Liver (tissue), 7 donors: ENCODE measurements at regions not wholly inside any gene's neighbourhood (a gene's known extent, or its start where the extent isn't known, plus 50 kb on each side); places are given as distances from the start of the nearest gene placed in this dataset.

Source experiments
- DNase-seq: peaks from one replicate; pipeline ENCODE4 v3.0.0-alpha.2; 2017; ENCODE audit warnings: low spot score
- H3K27ac ChIP-seq, 2 donors: one replicate each; pipeline ENCODE4 v1.7.0; 2013; ENCODE audit warnings: inconsistent platforms in 2 of 2, low read length in 2 of 2, control low read depth in 1 of 2, low read depth in 1 of 2, mild to moderate bottlenecking in 1 of 2
- H3K27me3 ChIP-seq, 4 donors: one replicate each; pipeline versions ENCODE4 v1.6.1 to v1.7.0; 2013; ENCODE audit warnings: low read length in 3 of 4, inconsistent platforms in 1 of 4, mild to moderate bottlenecking in 1 of 4, moderate library complexity in 1 of 4; ENCODE audit not compliant: control insufficient read depth in 4 of 4, insufficient read depth in 4 of 4
- H3K36me3 ChIP-seq, 4 donors: one replicate each; pipeline versions ENCODE4 v1.6.1 to v1.7.0; 2013; ENCODE audit warnings: low read length in 3 of 4, mild to moderate bottlenecking in 3 of 4, low read depth in 1 of 4, moderate library complexity in 1 of 4; ENCODE audit not compliant: control insufficient read depth in 4 of 4, insufficient read depth in 3 of 4
- H3K4me1 ChIP-seq, 4 donors: one replicate each; pipeline versions ENCODE4 v1.6.1 to v1.7.0; 2013; ENCODE audit warnings: low read length in 3 of 4, mild to moderate bottlenecking in 3 of 4, moderate library complexity in 1 of 4; ENCODE audit not compliant: control insufficient read depth in 4 of 4, insufficient read depth in 4 of 4
- H3K4me3 ChIP-seq, 3 donors: one replicate each; pipeline versions ENCODE4 v1.6.1 to v1.7.0; 2013; ENCODE audit warnings: low read length in 3 of 3, control low read depth in 1 of 3, low read depth in 1 of 3, mild to moderate bottlenecking in 1 of 3
- H3K9ac ChIP-seq, 2 donors: one replicate each; pipeline ENCODE4 v1.7.0; 2013; ENCODE audit warnings: low read length in 2 of 2, mild to moderate bottlenecking in 2 of 2, moderate library complexity in 2 of 2, control low read depth in 1 of 2, low read depth in 1 of 2
- H3K9me3 ChIP-seq, 4 donors: one replicate each; pipeline versions ENCODE4 v1.6.1 to v1.7.0; 2013; ENCODE audit warnings: low read length in 3 of 4; ENCODE audit not compliant: control insufficient read depth in 4 of 4
- FOXA1 ChIP-seq: IDR thresholded peaks from 2 replicates; pipeline ENCODE4 v1.6.1; 2016; ENCODE audit warnings: antibody characterized with exemption
- GABPA ChIP-seq, 2 donors: IDR thresholded peaks in 1 of 2; conservative IDR thresholded peaks in 1 of 2; 2 replicates each; pipeline ENCODE4 v1.6.1; 2016; ENCODE audit warnings: antibody characterized with exemption in 2 of 2, mild to moderate bottlenecking in 1 of 2, moderate library complexity in 1 of 2
- HNF4G ChIP-seq: IDR thresholded peaks from 2 replicates; pipeline ENCODE4 v1.6.1; 2016; ENCODE audit warnings: antibody characterized with exemption
- NR2F2 ChIP-seq: IDR thresholded peaks from 2 replicates; pipeline ENCODE4 v1.6.1; 2016; ENCODE audit warnings: antibody characterized with exemption
- RXRA ChIP-seq, 2 donors: IDR thresholded peaks; 2 replicates each; pipeline ENCODE4 v1.6.1; 2017 to 2018; ENCODE audit warnings: antibody characterized with exemption in 2 of 2, mild to moderate bottlenecking in 1 of 2
- SP1 ChIP-seq: IDR thresholded peaks from 2 replicates; pipeline ENCODE4 v1.6.1; 2018; ENCODE audit warnings: antibody characterized with exemption, mild to moderate bottlenecking
- TAF1 ChIP-seq: conservative IDR thresholded peaks from 2 replicates; pipeline ENCODE4 v1.6.1; 2016; ENCODE audit warnings: antibody characterized with exemption, mild to moderate bottlenecking
- YY1 ChIP-seq: IDR thresholded peaks from 2 replicates; pipeline ENCODE4 v1.6.1; 2016; ENCODE audit warnings: antibody characterized with exemption, mild to moderate bottlenecking
- WGBS: extraction: QIAGEN DNeasy Blood & Tissue Kit; methylation state at CpG from one replicate; pipeline ENCODE4 v1.1.7; 2013; 5-methylcytosine and 5-hydroxymethylcytosine counted together
- TF ChIP-seq, protein P1 (sequence below): IDR thresholded peaks from 2 replicates; pipeline ENCODE4 v1.6.1; 2016; ENCODE audit warnings: antibody characterized with exemption
- TF ChIP-seq, protein P2 (sequence below): IDR thresholded peaks from 2 replicates; pipeline ENCODE4 v1.6.1; 2016; ENCODE audit warnings: antibody characterized with exemption
- TF ChIP-seq, protein P3 (sequence below): IDR thresholded peaks from 2 replicates; pipeline ENCODE4 v1.6.1; 2016; ENCODE audit warnings: antibody characterized with exemption
- donor health status: healthy.
- donor health status: healthy.
- donor health status: healthy.
- donor health status: healthy.

DNA sequence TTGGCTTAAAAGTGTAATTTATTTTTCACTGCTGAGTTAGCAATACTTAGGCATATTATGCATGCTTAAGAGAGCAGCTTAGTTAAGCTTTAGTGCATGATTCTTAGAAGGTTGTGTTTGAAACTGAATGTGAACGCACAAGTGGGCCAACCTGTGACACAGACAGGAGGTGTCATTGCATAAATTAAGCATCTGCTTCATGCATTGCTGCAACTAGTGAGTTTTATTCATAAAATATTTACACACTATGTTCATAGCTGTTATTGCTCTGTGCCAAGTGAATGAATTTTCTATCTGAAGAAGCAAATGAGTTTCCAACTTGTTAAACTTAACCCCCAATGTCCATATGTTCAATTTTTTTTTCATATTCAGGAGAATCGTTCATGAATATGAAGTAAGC is 806.4 kb downstream of the GALR1 start:
- no peak for DNase-seq
- Histone ChIP-seq H3K27ac (no peak overlapping the region), H3K4me1 (no peaks in the 10 kb centered on the region), H3K36me3 (no peaks in the 10 kb centered on the region), H3K27me3 (peaks cover 0 to 2% (median 0%) of the 10 kb centered on the region in 4 donors), H3K9me3 (peaks cover 0 to 4% (median 1%) of the 10 kb centered on the region in 4 donors), H3K9ac (no peak overlapping the region), H3K4me3 (no peak overlapping the region)
- WGBS, result 72% methylated on average over 2 of the region's 2 CpGs
- TF ChIP-seq HNF4G (no peak), FOXA1 (no peak), YY1 (no peak), GABPA (IDR thresholded peaks at IDR 0.05 in 1 of 2, conservative IDR thresholded peaks at IDR 0.05 in 1 of 2) (no peak), SP1 (no peak), TAF1 (no peak), NR2F2 (no peak), RXRA (IDR thresholded peaks at IDR 0.05) (no peak)
- TF ChIP-seq, protein P1, sequence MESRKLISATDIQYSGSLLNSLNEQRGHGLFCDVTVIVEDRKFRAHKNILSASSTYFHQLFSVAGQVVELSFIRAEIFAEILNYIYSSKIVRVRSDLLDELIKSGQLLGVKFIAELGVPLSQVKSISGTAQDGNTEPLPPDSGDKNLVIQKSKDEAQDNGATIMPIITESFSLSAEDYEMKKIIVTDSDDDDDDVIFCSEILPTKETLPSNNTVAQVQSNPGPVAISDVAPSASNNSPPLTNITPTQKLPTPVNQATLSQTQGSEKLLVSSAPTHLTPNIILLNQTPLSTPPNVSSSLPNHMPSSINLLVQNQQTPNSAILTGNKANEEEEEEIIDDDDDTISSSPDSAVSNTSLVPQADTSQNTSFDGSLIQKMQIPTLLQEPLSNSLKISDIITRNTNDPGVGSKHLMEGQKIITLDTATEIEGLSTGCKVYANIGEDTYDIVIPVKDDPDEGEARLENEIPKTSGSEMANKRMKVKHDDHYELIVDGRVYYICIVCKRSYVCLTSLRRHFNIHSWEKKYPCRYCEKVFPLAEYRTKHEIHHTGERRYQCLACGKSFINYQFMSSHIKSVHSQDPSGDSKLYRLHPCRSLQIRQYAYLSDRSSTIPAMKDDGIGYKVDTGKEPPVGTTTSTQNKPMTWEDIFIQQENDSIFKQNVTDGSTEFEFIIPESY, result no peak
- TF ChIP-seq, protein P2, sequence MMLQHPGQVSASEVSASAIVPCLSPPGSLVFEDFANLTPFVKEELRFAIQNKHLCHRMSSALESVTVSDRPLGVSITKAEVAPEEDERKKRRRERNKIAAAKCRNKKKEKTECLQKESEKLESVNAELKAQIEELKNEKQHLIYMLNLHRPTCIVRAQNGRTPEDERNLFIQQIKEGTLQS, result no peak

DNA sequence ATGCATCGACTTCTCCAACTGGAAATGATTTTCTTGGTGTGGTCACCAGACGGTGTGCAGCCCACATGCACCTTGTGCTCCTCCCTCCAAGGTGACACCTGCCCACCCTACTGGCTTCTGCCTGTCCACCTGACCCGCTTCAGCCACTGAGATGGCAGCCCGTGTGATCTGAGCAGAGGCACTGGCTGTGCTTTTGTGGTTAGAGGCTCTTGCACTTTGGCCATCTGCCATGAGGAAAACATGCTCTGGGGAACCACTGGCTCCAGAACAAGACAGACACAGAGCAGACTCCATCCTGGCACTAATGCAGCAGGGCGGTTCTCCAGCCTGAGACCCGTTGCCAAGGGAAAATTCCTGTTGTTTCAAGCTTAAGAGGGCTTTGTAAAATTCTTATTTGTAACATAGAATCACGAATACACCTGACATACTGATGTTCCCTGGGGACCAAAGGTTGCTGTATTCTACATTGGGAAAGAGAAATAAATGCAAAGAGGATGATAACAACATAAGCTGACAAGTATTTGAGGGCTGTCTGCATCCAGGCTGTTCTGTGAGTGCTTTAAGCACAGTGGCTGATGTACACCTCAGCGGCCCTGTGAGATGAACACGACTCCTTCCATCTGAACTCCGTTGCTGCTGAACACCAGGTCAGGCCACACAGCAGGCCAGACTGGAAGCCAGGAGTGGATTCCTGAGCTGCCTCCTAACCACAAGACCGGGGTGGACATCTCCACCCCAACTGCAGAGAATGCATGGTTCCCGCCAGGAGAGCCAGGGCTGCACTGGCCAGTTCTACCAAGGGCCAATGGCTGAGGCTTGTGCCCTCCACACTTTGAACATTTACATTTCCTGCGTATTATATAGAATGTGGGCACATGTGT is 820.4 kb downstream of the GALR1 start:
- no peak for DNase-seq
- Histone ChIP-seq H3K4me1 (no peaks in the 10 kb centered on the region), H3K27me3 (peaks cover 0 to 2% (median 0%) of the 10 kb centered on the region in 4 donors), H3K4me3 (no peak overlapping the region), H3K9ac (no peak overlapping the region), H3K27ac (no peak overlapping the region), H3K36me3 (no peaks in the 10 kb centered on the region), H3K9me3 (peaks cover 0 to 4% (median 0%) of the 10 kb centered on the region in 4 donors)
- 70% methylated on average over 13 of the region's 13 CpGs for WGBS
- TF ChIP-seq FOXA1, result no peak

DNA sequence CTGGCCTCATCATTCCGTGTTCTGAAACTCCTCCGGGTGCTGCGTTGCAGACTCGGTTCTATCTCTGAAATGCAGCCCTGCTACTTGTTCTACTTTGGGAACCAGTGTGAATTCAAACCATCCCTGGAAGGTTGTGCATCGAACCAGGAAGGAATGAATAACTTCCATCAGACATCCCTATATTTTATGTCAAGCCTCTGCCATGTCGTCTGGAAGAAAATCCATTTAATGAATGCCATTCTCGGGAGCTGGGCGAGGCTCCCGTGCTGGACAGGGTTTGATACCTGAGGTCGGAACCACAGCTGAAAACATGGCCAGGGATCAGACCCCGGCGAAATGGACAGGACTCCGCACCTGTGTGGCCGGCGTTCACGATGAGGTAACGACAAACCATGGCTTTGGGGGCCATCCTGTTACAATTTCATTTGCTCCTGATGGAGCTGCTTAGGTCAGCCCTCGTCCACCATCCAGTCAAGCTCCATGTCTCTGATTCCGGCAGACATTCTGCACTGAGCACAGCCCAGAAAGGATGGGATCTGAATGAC is 821.6 kb downstream of the GALR1 start:
- no peaks in the 10 kb centered on the region for H3K4me1 ChIP-seq
- no peak overlapping the region for H3K27ac ChIP-seq
- WGBS, result 79% methylated on average over 19 of the region's 19 CpGs
- DNase-seq, result no peak
- H3K27me3 ChIP-seq, result peaks cover 0 to 2% (median 0%) of the 10 kb centered on the region in 4 donors
- H3K9ac ChIP-seq, result no peak overlapping the region
- H3K36me3 ChIP-seq, result no peaks in the 10 kb centered on the region
- H3K4me3 ChIP-seq, result no peak overlapping the region
- peaks cover 0 to 4% (median 0%) of the 10 kb centered on the region in 4 donors for H3K9me3 ChIP-seq
- TF ChIP-seq FOXA1 (no peak), NR2F2 (no peak)
- TF ChIP-seq, protein P3, sequence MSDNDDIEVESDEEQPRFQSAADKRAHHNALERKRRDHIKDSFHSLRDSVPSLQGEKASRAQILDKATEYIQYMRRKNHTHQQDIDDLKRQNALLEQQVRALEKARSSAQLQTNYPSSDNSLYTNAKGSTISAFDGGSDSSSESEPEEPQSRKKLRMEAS, result no peak
